ENCODE measurements at regions not wholly inside any gene's neighbourhood (a gene's known extent, or its start where the extent isn't known, plus 50 kb on each side); places are given as distances from the start of the nearest gene placed in this dataset.

DNA sequence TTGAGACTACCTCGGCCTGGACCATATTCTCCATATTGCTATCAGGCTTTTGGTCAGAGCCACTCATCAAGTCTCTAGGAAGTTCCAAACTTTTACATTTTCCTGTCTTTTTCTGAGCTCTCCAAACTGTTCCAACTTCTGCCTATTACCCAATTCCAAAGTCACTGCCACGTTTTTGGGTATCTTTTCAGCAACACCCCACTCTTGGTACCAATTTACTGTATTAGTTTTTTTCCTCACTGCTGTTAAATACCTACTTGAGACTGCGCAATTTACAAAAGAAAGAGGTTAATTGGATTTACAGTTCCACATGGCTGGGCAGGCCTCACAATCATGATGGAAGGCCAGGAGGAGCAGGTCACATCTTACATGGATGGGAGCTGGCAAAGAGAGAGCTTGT lies 507.8 kb upstream of the ZNF608 start:
- Histone ChIP-seq H3K9me3 (ENCODE audit: control insufficient read depth, low read length) (no peaks in the 10 kb centered on the region), H3K4me3 (ENCODE audit: low read length in 2 of 2) (no peak overlapping the region), H3K4me1 (ENCODE audit: control insufficient read depth in 1 of 2, insufficient read depth in 2 of 2, low read length in 2 of 2) (no peaks in the 10 kb centered on the region), H3K36me3 (ENCODE audit: control insufficient read depth in 1 of 2, insufficient read depth in 2 of 2, low read length in 1 of 2) (no peaks in the 10 kb centered on the region), H3K27me3 (ENCODE audit: control insufficient read depth in 1 of 2, insufficient read depth in 2 of 2, low read length in 1 of 2) (no peaks in the 10 kb centered on the region), H3K27ac (ENCODE audit: low read depth in 1 of 2, low read length in 2 of 2) (no peak overlapping the region)
- 59 to 63% methylated on average over 3 of the region's 3 CpGs for WGBS, 2 donors
- no peak for ATAC-seq (ENCODE audit: low FRiP score)
- intact Hi-C loops (cut with DNase I) = no loop called here
- no peak for DNase-seq

DNA sequence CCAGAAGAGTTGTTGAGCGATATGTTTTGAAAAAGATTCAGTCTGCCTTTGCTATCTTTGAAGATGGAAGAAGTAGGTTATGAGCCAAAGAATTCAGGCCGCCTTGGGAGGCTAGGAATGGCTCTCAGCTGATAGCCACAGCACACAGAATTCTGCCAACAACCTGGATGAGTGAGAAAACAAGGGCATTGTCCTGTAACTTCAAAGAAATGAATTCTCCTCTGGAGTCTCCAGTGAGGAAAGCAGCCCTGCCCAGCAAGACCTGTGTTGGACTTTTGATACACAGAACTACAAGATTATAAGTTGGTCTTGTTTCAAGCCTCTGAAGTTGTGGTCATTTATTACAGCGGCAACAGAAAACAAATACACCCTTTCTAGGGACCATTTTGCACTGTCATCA lies 509.9 kb upstream of the ZNF608 start:
- 82 to 87% methylated on average over 3 of the region's 3 CpGs for WGBS, 2 donors
- ATAC-seq (ENCODE audit: low FRiP score) = no peak
- no peaks in the 10 kb centered on the region for H3K36me3 ChIP-seq (ENCODE audit: control insufficient read depth in 1 of 2, insufficient read depth in 2 of 2, low read length in 1 of 2)
- H3K27ac ChIP-seq (ENCODE audit: low read depth in 1 of 2, low read length in 2 of 2) = no peak overlapping the region
- DNase-seq = no peak
- H3K4me3 ChIP-seq (ENCODE audit: low read length in 2 of 2) = no peak overlapping the region
- intact Hi-C loops (cut with DNase I) = no loop called here
- H3K4me1 ChIP-seq (ENCODE audit: control insufficient read depth in 1 of 2, insufficient read depth in 2 of 2, low read length in 2 of 2) = no peaks in the 10 kb centered on the region
- H3K27me3 ChIP-seq (ENCODE audit: control insufficient read depth in 1 of 2, insufficient read depth in 2 of 2, low read length in 1 of 2) = no peaks in the 10 kb centered on the region
- no peaks in the 10 kb centered on the region for H3K9me3 ChIP-seq (ENCODE audit: control insufficient read depth, low read length)

DNA sequence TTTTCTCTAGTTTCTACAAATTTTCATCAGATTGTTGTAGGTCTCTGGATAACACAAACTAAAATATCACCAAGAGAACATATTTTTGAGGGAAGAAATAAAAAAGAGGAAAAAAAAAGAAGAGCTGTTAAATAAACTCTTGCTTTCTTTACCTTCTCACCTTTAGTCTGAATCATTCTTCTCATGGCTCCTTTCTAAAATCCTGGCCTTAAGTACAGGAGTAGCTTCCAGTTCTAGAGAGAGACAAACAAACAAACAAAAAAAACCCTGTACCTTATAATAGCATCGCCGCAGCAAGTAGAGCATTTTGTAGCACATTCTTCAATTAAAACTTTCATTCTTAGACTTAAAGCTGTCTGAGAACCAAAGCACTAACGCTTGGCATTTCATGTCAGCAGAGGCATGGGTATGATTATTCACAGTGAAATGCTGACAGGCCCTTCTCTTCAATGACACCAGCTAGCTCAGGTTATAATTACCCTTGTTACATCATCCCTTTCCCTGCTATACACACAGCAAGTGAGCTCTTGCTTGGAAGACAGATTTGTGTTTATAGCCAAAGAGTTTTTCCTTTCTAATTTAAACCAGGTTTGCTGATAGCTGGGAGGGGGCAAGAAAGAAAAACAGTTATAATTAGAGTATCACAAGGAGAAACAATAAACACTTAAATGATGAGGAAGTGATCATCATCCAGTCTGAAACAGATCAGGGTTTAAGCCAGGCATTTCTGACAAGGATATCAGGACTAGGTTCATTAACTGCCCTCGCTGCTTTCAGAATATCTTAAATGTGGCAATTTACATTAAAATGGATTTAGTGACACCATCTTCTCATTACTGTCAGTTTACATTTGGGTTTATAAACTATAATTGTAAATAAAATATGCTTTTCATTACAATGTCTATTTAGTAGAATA lies 510.9 kb upstream of the ZNF608 start:
- H3K9me3 ChIP-seq (ENCODE audit: control insufficient read depth, low read length) = no peaks in the 10 kb centered on the region
- no peak overlapping the region for H3K4me3 ChIP-seq (ENCODE audit: low read length in 2 of 2)
- WGBS, 2 donors = 71 to 74% methylated on average over 4 of the region's 4 CpGs
- ATAC-seq (ENCODE audit: low FRiP score) (no peak), DNase-seq (no peak)
- no peaks in the 10 kb centered on the region for H3K27me3 ChIP-seq (ENCODE audit: control insufficient read depth in 1 of 2, insufficient read depth in 2 of 2, low read length in 1 of 2)
- no peak overlapping the region for H3K27ac ChIP-seq (ENCODE audit: low read depth in 1 of 2, low read length in 2 of 2)
- no peaks in the 10 kb centered on the region for H3K4me1 ChIP-seq (ENCODE audit: control insufficient read depth in 1 of 2, insufficient read depth in 2 of 2, low read length in 2 of 2)
- H3K36me3 ChIP-seq (ENCODE audit: control insufficient read depth in 1 of 2, insufficient read depth in 2 of 2, low read length in 1 of 2) = no peaks in the 10 kb centered on the region
- intact Hi-C loops (cut with DNase I) = no loop called here

DNA sequence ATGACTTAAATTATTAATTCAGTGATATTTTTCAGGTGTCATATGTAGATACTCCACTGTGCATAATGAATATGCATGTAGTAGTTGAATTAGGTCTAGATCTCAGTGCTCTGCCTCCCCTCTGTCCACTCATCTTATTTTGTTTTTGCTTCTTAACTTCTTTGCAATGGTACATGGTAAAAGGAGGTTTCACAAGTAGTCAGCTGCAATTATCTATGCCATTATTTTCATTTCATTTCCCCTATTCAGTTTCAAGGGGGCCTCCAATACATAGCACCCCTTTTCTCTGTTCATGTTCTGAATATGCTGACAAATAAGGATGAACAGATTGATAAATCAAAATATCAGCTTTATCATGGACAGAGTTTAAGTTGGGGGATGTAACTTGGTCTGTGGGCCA lies 511.6 kb upstream of the ZNF608 start:
- Histone ChIP-seq H3K4me1 (ENCODE audit: control insufficient read depth in 1 of 2, insufficient read depth in 2 of 2, low read length in 2 of 2) (no peaks in the 10 kb centered on the region), H3K27ac (ENCODE audit: low read depth in 1 of 2, low read length in 2 of 2) (no peak overlapping the region), H3K36me3 (ENCODE audit: control insufficient read depth in 1 of 2, insufficient read depth in 2 of 2, low read length in 1 of 2) (no peaks in the 10 kb centered on the region), H3K4me3 (ENCODE audit: low read length in 2 of 2) (no peak overlapping the region), H3K27me3 (ENCODE audit: control insufficient read depth in 1 of 2, insufficient read depth in 2 of 2, low read length in 1 of 2) (no peaks in the 10 kb centered on the region), H3K9me3 (ENCODE audit: control insufficient read depth, low read length) (no peaks in the 10 kb centered on the region)
- no peak for ATAC-seq (ENCODE audit: low FRiP score)
- intact Hi-C loops (cut with DNase I) = no loop called here
- DNase-seq = no peak

DNA sequence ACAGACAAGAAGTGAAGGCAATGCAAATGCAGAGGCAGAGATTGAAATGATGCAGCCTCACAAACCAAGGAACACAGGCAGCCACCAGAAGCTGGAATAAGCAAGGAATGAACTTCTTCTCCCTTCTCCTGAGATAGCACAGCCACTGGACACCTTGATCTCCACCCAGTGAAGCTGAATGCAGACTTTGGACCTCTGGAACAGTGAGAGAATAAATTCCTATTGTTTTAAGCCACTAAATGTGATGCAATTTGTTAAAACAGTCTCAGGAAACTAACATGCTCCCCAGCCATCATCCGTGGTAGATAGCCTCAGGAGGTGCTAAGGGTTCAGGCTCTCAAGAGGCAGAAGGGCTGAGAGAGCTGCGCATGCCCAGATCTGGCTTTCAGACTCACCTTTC lies 512.2 kb upstream of the ZNF608 start:
- Histone ChIP-seq H3K27ac (ENCODE audit: low read depth in 1 of 2, low read length in 2 of 2) (no peak overlapping the region), H3K27me3 (ENCODE audit: control insufficient read depth in 1 of 2, insufficient read depth in 2 of 2, low read length in 1 of 2) (no peaks in the 10 kb centered on the region), H3K4me3 (ENCODE audit: low read length in 2 of 2) (no peak overlapping the region), H3K4me1 (ENCODE audit: control insufficient read depth in 1 of 2, insufficient read depth in 2 of 2, low read length in 2 of 2) (no peaks in the 10 kb centered on the region), H3K36me3 (ENCODE audit: control insufficient read depth in 1 of 2, insufficient read depth in 2 of 2, low read length in 1 of 2) (no peaks in the 10 kb centered on the region), H3K9me3 (ENCODE audit: control insufficient read depth, low read length) (no peaks in the 10 kb centered on the region)
- WGBS, 2 donors = 70 to 78% methylated on average over 2 of the region's 2 CpGs
- no peak for ATAC-seq (ENCODE audit: low FRiP score)
- intact Hi-C loops (cut with DNase I) = no loop called here
- DNase-seq = no peak

DNA sequence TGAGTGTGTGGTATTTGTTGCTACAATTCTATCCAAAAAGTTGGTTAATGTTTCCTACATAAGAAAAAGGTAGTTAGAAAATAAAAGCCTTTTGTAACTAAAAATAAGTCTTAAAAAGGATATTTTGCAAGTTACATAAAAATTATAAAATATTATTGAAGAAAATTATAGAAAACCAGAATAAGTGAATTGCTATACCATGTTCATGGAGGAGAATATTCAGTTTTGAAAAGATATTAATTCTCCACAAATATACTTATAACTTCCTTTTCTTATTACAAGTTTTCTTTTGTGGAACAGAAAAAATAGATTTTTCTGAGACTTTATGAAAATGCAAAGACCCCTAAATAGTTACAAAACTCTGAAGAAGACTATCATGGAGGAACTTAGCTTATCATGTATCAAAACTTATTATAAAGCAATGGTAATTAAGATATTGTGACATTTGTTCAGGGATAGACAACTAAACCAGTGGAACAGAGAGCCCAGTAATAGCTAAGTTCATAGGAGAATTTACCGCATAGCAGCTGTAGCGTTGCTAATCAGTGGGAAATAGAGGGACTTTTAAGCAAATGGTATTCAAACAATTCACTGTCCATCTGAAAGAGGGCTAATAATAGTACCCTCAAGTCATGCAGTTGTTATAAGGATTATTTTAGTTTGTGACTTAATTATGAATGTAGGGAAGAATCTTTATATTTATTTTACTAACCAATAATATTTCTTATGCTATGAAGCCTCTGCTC lies 515.2 kb upstream of the ZNF608 start:
- Histone ChIP-seq H3K9me3 (ENCODE audit: control insufficient read depth, low read length) (no peaks in the 10 kb centered on the region), H3K27me3 (ENCODE audit: control insufficient read depth in 1 of 2, insufficient read depth in 2 of 2, low read length in 1 of 2) (no peaks in the 10 kb centered on the region), H3K36me3 (ENCODE audit: control insufficient read depth in 1 of 2, insufficient read depth in 2 of 2, low read length in 1 of 2) (no peaks in the 10 kb centered on the region), H3K27ac (ENCODE audit: low read depth in 1 of 2, low read length in 2 of 2) (no peak overlapping the region), H3K4me1 (ENCODE audit: control insufficient read depth in 1 of 2, insufficient read depth in 2 of 2, low read length in 2 of 2) (no peaks in the 10 kb centered on the region), H3K4me3 (ENCODE audit: low read length in 2 of 2) (no peak overlapping the region)
- ATAC-seq (ENCODE audit: low FRiP score) (no peak), DNase-seq (no peak)
- intact Hi-C loops (cut with DNase I) = no loop called here
- 62 to 97% methylated on average over 2 of the region's 2 CpGs for WGBS, 2 donors

DNA sequence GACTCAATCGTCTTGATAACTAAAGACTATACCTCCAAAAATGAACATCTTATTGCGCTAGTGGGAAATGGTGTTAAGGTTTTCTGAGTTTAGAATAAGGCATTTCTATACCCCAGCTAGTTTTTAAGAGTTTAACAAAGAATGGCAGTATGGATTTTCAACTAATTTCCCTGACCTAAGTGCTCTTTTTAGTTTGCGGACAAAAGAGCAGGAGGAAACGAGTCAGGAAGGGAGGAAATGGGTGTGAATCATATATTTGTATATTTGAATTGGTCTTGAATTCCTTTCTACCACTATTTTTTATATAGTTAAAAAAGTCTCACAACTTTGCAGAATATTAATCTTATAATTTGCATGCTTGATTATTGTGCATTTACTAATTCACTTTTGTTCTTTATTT lies 516.3 kb upstream of the ZNF608 start:
- no peak overlapping the region for H3K4me3 ChIP-seq (ENCODE audit: low read length in 2 of 2)
- WGBS, 2 donors = 83 to 87% methylated on average over 4 of the region's 4 CpGs
- DNase-seq = no peak
- H3K36me3 ChIP-seq (ENCODE audit: control insufficient read depth in 1 of 2, insufficient read depth in 2 of 2, low read length in 1 of 2) = no peaks in the 10 kb centered on the region
- no peaks in the 10 kb centered on the region for H3K9me3 ChIP-seq (ENCODE audit: control insufficient read depth, low read length)
- intact Hi-C loops (cut with DNase I) = no loop called here
- no peaks in the 10 kb centered on the region for H3K4me1 ChIP-seq (ENCODE audit: control insufficient read depth in 1 of 2, insufficient read depth in 2 of 2, low read length in 2 of 2)
- no peak for ATAC-seq (ENCODE audit: low FRiP score)
- no peak overlapping the region for H3K27ac ChIP-seq (ENCODE audit: low read depth in 1 of 2, low read length in 2 of 2)
- H3K27me3 ChIP-seq (ENCODE audit: control insufficient read depth in 1 of 2, insufficient read depth in 2 of 2, low read length in 1 of 2) = no peaks in the 10 kb centered on the region

DNA sequence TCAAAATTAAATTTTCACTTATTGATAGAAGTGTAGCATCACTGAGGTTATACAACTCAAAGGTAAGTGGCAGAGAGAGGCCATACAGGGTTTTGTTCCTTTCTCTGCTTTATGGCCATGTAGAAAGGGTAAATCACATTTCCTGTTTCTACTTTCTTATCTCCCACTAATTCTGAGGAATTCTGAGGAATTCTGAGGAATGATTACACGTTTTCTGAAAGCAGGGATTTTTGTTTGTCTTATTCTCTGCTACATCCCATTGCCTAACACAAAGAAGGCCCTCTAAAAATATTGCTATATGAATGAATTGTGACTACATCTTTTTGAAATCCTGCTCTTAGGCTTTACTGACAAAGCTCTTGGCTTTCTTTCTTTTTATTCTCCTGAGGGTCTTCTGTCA lies 516.9 kb upstream of the ZNF608 start:
- H3K27ac ChIP-seq (ENCODE audit: low read depth in 1 of 2, low read length in 2 of 2) = no peak overlapping the region
- H3K4me1 ChIP-seq (ENCODE audit: control insufficient read depth in 1 of 2, insufficient read depth in 2 of 2, low read length in 2 of 2) = no peaks in the 10 kb centered on the region
- no peak for ATAC-seq (ENCODE audit: low FRiP score)
- intact Hi-C loops (cut with DNase I) = no loop called here
- 23 to 24% methylated on average over 1 of the region's 1 CpG for WGBS, 2 donors
- H3K27me3 ChIP-seq (ENCODE audit: control insufficient read depth in 1 of 2, insufficient read depth in 2 of 2, low read length in 1 of 2) = no peaks in the 10 kb centered on the region
- H3K4me3 ChIP-seq (ENCODE audit: low read length in 2 of 2) = no peak overlapping the region
- no peaks in the 10 kb centered on the region for H3K36me3 ChIP-seq (ENCODE audit: control insufficient read depth in 1 of 2, insufficient read depth in 2 of 2, low read length in 1 of 2)
- DNase-seq = no peak
- H3K9me3 ChIP-seq (ENCODE audit: control insufficient read depth, low read length) = no peaks in the 10 kb centered on the region

DNA sequence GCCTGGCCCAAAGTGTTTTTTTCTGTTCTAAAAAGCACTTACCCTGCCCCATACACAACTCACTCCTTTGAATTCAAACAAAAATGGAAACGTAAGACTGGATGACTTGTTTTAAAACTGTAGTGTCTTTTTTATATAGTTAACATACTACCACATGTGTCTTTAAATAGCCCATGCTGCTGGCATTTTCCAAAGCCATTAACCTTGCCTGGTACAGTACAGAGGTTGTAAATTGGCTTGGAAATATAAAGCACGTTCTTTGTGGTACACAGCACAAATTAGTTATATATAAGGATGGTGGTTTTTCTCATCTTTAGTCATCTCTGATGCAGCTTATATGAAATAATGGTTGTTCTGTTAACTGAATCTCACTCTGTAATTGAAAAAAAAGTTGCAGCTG lies 519.7 kb upstream of the ZNF608 start:
- intact Hi-C loops (cut with DNase I) = no loop called here
- Histone ChIP-seq H3K9me3 (ENCODE audit: control insufficient read depth, low read length) (no peaks in the 10 kb centered on the region), H3K27me3 (ENCODE audit: control insufficient read depth in 1 of 2, insufficient read depth in 2 of 2, low read length in 1 of 2) (no peaks in the 10 kb centered on the region), H3K4me1 (ENCODE audit: control insufficient read depth in 1 of 2, insufficient read depth in 2 of 2, low read length in 2 of 2) (peaks cover 0 to 3% of the 10 kb centered on the region in 2 donors), H3K4me3 (ENCODE audit: low read length in 2 of 2) (no peak overlapping the region), H3K27ac (ENCODE audit: low read depth in 1 of 2, low read length in 2 of 2) (no peak overlapping the region), H3K36me3 (ENCODE audit: control insufficient read depth in 1 of 2, insufficient read depth in 2 of 2, low read length in 1 of 2) (no peaks in the 10 kb centered on the region)
- ATAC-seq (ENCODE audit: low FRiP score) = no peak
- no peak for DNase-seq
- WGBS, 2 donors = 71 to 81% methylated on average over 2 of the region's 2 CpGs
